ENCODE measurements at regions not wholly inside any gene's neighbourhood (a gene's known extent, or its start where the extent isn't known, plus 50 kb on each side); places are given as distances from the start of the nearest gene placed in this dataset.

- TF ChIP-seq CTCF (IDR thresholded peaks at IDR 0.05) (no peak), POLR2A (IDR thresholded peaks at IDR 0.05) (no peak)
Measured at GRCh38 chr4:20062054-20062453, 189.7 kb upstream of the SLIT2 start.

Data from esophagus squamous epithelium (tissue), 4 donors.